Effector memory CD8-positive, alpha-beta T cell (primary cell): ENCODE measurements at regions not wholly inside any gene's neighbourhood (a gene's known extent, or its start where the extent isn't known, plus 50 kb on each side); places are given as distances from the start of the nearest gene placed in this dataset.
"Not testable (repeated sequence)": the region's sequence is repeated elsewhere in the genome, so short reads cannot be mapped to it uniquely, and the experiment has no call there.

Experiments used
- ATAC-seq: fragments of 150-1000 bp; cut with Tn5 transposase; replicated peaks from 2 replicates; pipeline ENCODE4 v1.10.0; 2021; ENCODE audit warnings: mild to moderate bottlenecking, moderate library complexity
- DNase-seq, 3 experiments: peaks; one replicate each; pipeline ENCODE4 v3.0.0; 2021
- H3K27ac Mint-ChIP-seq, 2 donors: one replicate each; pipeline ENCODE4 v1.8.0; 2022; ENCODE audit warnings: mild to moderate bottlenecking in 2 of 2, mixed read lengths in 2 of 2, moderate library complexity in 2 of 2
- H3K27me3 Mint-ChIP-seq, 2 donors: one replicate each; pipeline ENCODE4 v1.8.0; 2022; ENCODE audit warnings: mixed read lengths in 2 of 2
- H3K36me3 Mint-ChIP-seq: one replicate; pipeline ENCODE4 v1.8.0; 2022; ENCODE audit warnings: mild to moderate bottlenecking, moderate library complexity, mixed read lengths; ENCODE audit not compliant: insufficient read depth
- H3K4me1 Mint-ChIP-seq, 2 donors: one replicate each; pipeline ENCODE4 v1.8.0; 2022; ENCODE audit warnings: low read depth in 2 of 2, mixed read lengths in 2 of 2
- H3K4me3 Mint-ChIP-seq, 2 donors: one replicate each; pipeline ENCODE4 v1.8.0; 2022; ENCODE audit warnings: mild to moderate bottlenecking in 2 of 2, mixed read lengths in 2 of 2, moderate library complexity in 2 of 2
- H3K9me3 Mint-ChIP-seq, 2 donors: one replicate each; pipeline ENCODE4 v1.8.0; 2022; ENCODE audit warnings: mixed read lengths in 2 of 2

DNA sequence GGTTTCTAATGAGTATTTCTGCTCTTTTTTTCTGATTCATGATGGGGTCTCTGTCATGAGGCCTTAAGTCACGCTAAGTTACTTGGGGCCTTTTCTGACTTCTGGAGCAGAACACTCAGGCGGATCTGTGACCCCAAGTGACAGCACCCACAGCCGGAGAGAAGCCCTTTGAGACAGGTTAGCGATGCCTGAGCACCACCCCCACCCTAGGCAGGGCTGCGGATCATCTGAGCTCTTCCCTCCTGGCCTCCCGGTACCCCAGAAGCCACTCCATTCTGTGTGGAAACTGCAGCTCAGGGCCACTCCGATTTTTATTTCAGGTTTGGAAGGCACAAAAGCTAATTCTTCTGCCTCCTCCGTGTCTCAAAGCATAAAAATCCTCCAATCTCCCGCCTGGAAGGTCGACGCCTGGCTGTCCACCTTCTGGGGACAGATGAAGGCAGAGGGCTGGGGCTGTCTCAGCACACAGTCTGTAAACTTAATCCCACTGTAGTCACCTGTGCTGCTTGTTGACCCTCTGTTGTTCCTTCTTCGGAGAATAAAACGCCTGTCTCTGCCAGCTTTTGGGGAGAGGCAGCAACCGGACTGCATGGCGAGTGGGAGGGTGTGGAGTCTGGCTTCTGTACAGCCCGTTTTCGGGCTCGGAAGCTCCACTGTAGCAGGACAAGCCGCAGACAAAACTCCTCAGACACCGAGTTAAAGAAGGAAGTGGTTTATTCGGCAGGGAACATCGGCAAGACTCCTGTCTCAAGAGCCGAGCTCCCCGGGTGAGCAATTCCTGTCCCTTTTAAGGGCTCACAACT is 88.8 kb downstream of the SPRY4 start:
- peaks cover 8% of the 10 kb centered on the region for H3K36me3 Mint-ChIP-seq
- H3K9me3 Mint-ChIP-seq, result no peaks in the 10 kb centered on the region
- no peak overlapping the region for H3K4me3 Mint-ChIP-seq
- peaks cover 27 to 39% of the 10 kb centered on the region in 2 donors for H3K27me3 Mint-ChIP-seq
- peak overlapping the region in 1 of 2 donors; percentile 52 for H3K27ac Mint-ChIP-seq
- DNase-seq, result no peak
- H3K4me1 Mint-ChIP-seq, result peaks cover 7 to 8% of the 10 kb centered on the region in 2 donors
- ATAC-seq, result no peak

DNA sequence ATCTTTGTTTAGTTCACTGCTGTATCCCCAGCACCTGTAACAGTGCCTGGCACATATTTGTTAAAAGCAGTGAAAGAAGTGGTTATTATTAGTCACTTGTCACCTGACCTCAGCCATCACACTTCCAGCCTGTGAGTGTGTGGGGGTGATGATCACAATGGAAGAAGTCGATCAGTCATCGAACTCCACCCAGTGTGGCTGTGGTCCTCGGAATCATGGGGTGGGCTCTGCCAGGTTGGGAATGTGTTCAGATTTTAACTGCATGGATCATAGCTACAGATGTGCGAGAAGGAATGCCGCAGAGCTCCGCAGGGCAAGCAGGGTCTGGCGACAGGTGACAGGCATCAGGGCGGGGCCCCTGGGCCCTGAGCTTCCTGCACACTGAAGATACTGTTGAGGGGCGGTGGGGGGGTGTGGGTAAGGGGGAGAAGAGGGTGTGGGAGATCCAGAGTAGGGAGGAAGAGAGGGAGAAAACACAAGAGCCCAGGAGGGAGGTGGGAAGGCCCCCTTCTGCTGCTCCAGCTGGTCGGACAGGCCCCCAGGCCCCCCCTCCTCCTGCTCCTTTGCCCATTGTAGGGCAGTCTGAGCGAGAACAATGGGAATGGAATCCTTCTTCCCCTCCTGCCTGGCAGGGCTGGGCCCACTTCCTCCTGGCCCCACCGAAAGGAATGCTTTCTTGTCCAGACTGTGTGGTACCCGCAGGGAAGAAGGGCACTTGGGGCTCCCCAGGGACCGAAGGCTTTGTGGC is 89.6 kb downstream of the SPRY4 start:
- peaks cover 7 to 8% of the 10 kb centered on the region in 2 donors for H3K4me1 Mint-ChIP-seq
- H3K36me3 Mint-ChIP-seq, result peaks cover 7% of the 10 kb centered on the region
- H3K4me3 Mint-ChIP-seq, result no peak overlapping the region
- peak overlapping the region in 1 of 2 donors; percentile 32 for H3K27ac Mint-ChIP-seq
- no peak for ATAC-seq
- H3K27me3 Mint-ChIP-seq, result peaks cover 27 to 39% of the 10 kb centered on the region in 2 donors
- no peak for DNase-seq
- H3K9me3 Mint-ChIP-seq, result no peaks in the 10 kb centered on the region

DNA sequence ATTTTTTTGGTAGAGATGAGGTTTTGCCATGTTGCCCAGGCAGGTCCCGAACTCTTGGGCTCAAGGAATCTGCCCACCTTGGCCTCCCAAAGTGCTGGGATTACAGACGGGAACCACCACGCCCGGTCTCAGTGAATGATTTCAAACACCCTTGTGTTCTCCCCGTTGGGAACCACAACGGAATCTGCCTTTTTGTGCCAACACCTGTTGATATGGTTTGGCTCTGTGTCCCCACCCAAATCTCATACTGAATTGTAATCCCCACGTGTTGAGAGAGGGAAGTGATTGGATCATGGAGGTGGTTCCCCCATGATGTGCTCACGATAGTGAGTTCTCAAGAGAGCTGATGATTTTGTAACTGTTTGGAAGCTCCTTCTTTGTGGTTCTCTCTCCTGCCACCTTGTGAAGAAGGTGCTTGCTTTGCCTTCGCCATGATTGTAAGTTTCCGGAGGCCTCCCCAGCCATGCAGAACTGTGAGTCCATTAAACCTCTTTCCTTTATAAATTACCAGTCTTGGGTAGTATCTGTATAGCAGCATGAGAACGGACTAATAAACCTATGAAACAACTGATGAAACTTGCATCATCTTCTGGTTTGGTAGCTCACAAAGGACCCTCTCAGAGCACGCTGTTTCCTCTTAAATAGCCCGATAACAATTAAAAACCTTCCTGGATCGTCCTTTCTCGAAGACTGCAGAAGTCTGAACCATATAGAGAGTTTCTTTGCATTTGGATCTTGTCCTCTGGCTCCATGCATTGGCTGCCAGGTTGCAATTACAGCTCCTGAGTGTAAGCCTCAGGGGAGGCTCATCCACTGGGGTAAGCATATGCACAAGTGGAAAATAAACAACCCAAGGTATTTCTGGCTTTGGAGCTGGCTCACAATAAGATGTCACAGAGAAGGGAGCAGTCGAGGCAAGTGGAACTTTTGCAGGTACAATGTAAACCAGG is 91.5 kb downstream of the SPRY4 start:
- H3K9me3 Mint-ChIP-seq, result no peaks in the 10 kb centered on the region
- peaks cover 4% of the 10 kb centered on the region for H3K36me3 Mint-ChIP-seq
- H3K27me3 Mint-ChIP-seq, result peaks cover 27 to 39% of the 10 kb centered on the region in 2 donors
- DNase-seq (no peak), ATAC-seq (no peak)
- peak overlapping the region in 1 of 2 donors; percentile 12 for H3K27ac Mint-ChIP-seq
- H3K4me1 Mint-ChIP-seq, result peaks cover 7 to 8% of the 10 kb centered on the region in 2 donors
- no peak overlapping the region for H3K4me3 Mint-ChIP-seq

DNA sequence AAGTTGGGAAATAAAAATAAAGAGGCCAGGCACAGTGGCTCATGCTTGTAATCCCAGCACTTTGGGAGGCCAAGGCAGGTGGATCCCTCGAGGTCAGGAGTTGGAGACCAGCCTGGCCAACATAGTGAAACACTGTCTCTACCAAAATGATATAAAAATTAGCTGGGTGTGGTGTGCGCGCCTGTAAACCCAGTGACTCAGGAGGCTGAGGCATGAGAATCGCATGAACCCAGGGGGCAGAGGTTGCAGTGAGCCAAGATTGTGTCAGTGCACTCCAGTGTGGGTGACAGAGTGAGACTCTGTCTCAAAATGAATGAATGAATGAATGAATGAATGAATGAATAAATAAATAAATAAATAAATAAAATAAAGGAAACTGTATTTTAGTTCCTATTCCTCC is 93.9 kb downstream of the SPRY4 start:
- not testable (repeated sequence) for H3K4me1 Mint-ChIP-seq, H3K36me3 Mint-ChIP-seq, H3K27ac Mint-ChIP-seq, H3K4me3 Mint-ChIP-seq, H3K9me3 Mint-ChIP-seq, ATAC-seq, DNase-seq
- H3K27me3 Mint-ChIP-seq, result peaks cover 27 to 31% of the 10 kb centered on the region in 2 donors

DNA sequence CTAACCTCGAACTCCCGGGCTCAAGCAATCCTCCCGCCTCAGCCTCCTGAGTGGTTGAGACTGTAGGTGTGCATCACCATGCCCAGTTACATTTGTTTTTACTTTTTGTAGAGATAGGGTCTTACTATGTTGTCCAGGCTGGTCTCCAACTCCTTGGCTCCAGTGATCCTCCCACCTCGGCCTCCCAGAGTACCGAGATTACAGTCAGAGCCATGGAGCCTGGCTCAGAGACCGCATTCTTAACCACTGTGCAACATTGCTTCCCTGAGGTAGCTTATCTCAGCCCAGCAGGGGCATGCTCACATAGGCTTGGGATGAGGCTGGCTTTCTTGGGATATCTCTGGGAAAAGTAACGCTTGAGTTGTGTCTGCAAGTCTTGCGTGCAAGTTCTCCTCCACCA is 99.7 kb downstream of the SPRY4 start:
- no peaks in the 10 kb centered on the region for H3K9me3 Mint-ChIP-seq
- no peak for DNase-seq
- no peaks in the 10 kb centered on the region for H3K27me3 Mint-ChIP-seq
- peaks cover 5% of the 10 kb centered on the region for H3K36me3 Mint-ChIP-seq
- no peak overlapping the region for H3K4me3 Mint-ChIP-seq
- ATAC-seq, result no peak
- H3K27ac Mint-ChIP-seq, result no peak overlapping the region
- peaks cover 11 to 14% of the 10 kb centered on the region in 2 donors for H3K4me1 Mint-ChIP-seq

DNA sequence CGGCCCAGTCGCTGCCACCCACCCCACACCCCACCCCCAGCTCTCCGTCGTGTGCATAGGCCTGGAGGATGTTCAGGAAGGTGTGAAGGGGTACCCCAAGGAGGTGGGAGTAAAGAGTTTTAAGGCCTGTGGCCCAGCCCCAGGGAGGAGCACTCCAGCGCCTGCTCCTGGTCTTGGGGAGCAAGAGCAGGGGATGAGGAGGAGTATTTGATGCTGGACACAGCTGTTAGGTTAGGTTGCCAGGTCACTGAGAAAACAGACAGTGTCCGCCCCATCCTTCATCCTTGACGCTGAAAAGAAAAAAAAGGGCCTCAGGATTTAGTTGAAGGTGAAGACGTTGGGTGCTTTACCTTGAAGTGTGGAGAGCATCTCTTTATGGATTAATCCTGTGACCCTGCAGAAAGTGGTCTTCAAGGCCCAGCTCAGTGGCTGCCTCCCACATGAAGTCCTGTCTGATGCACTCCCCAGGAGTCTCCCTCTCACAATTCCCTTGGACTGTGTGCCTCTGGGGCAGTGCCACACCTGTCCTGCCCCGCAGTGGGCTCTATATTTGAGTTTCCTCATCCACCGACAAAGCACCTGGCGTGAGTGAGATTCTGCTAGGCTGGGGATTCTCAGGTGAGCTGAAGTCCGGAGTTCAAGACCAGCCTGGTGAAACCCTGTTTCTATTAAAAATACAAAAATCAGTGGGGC is 101.8 kb downstream of the SPRY4 start:
- H3K36me3 Mint-ChIP-seq, result peaks cover 5% of the 10 kb centered on the region
- peak overlapping the region in 1 of 2 donors; percentile 55 for H3K27ac Mint-ChIP-seq
- no peaks in the 10 kb centered on the region for H3K27me3 Mint-ChIP-seq
- ATAC-seq (no peak), DNase-seq (no peak)
- peaks cover 11 to 14% of the 10 kb centered on the region in 2 donors for H3K4me1 Mint-ChIP-seq
- H3K4me3 Mint-ChIP-seq, result peak overlapping the region in 1 of 2 donors; percentile 48
- no peaks in the 10 kb centered on the region for H3K9me3 Mint-ChIP-seq

DNA sequence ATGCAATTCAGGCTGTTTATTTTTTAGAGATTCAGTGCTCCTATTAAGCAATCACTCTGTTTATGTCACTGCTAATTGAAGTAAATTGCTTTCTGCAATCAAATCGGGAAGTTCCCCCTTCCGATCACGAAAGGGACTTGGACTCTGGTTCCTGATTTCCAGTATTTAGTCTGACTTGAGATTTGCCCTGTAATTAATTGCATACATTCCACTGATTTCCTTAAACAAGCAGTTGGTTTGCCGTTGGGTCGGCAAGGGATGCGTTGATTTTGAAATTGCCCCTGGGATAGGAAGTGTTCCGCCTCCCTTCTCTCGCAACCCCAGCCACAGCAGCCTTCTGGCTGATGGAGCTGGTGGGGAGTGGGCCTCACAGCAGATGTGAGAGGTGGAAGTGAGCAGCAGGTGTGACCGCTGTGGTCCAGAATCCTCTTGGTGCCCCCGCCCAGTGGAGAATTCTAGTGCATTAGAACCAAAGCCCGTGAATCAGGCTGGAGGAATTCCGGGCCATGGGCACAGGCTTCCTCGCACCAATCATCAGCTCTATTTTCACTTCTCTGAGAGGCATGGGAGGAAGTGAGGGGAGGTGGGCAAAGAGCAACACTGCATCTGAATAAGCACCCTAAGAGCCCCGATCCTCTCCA is 102.5 kb downstream of the SPRY4 start:
- DNase-seq (no peak), ATAC-seq (no peak)
- H3K36me3 Mint-ChIP-seq, result peaks cover 5% of the 10 kb centered on the region
- peaks cover 0 to 5% of the 10 kb centered on the region in 2 donors for H3K27me3 Mint-ChIP-seq
- H3K27ac Mint-ChIP-seq, result no peak overlapping the region
- H3K4me3 Mint-ChIP-seq, result no peak overlapping the region
- peaks cover 11 to 14% of the 10 kb centered on the region in 2 donors for H3K4me1 Mint-ChIP-seq
- H3K9me3 Mint-ChIP-seq, result no peaks in the 10 kb centered on the region

DNA sequence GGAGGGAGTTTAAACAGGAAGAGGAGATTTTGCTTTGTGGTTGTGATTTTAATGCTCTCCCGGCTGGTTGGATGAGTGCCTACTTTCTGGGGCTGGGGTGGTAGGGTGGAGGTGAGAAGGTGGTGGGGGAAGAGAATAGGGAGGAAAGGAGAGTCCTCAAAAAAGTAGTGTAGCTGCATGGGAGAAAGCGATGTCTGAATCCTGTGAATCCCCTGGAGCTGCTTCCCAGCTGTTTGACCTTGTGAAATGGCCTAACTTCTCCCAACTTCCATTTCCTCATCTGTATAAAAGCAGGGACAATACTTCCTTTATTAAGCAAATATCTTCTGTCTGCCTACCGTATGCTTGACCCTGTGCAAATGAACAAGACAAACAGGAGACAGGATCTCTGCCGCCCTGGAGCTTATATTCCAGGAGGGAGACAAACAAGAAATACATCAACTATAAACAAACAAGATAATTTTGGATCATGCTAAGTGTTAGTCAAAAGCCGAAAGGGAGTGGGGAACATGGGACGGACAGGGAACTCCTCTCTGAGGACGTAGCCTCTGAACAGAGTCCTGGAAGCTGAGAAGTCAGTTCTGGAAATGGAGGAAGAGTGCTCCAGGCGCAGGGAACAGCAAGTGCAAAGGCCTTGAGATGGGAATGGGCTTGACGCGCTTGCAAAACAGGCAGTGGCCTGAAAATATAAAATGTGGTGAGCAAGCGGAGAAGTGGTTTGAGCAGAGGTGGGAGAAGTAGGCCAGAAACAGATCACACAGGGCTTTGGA is 103.5 kb downstream of the SPRY4 start:
- H3K27me3 Mint-ChIP-seq, result peaks cover 4 to 16% of the 10 kb centered on the region in 2 donors
- no peaks in the 10 kb centered on the region for H3K9me3 Mint-ChIP-seq
- ATAC-seq, result no peak
- H3K36me3 Mint-ChIP-seq, result peaks cover 5% of the 10 kb centered on the region
- H3K4me3 Mint-ChIP-seq, result no peak overlapping the region
- no peak overlapping the region for H3K27ac Mint-ChIP-seq
- DNase-seq, result no peak
- peaks cover 11 to 14% of the 10 kb centered on the region in 2 donors for H3K4me1 Mint-ChIP-seq

GRCh38 chr5:142219146-142219545 is 105.7 kb downstream of the SPRY4 start:
- DNase-seq, result no peak
- no peaks in the 10 kb centered on the region for H3K9me3 Mint-ChIP-seq

DNA sequence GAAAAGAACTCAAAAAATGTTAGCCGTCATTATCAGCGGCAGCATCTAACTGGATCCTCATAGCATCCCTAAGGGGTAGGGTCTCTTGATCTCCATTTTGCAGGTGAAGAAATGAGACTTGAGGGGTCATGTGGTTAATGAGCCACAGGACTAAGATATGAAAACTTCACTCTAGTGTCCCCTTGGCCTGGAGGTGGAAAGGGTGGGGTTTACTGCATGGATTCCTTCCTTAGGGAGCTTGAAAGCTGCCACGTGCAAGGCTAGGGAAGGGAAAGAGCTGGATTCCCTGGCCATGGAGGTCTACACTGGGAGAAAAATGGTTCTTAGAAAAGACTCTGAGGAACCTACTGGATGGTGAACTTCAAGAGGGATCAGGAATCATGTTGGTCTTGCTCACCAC is 107.9 kb downstream of the SPRY4 start:
- Mint-ChIP-seq H3K27ac (no peak overlapping the region), H3K4me3 (no peak overlapping the region), H3K4me1 (peaks cover 4 to 5% of the 10 kb centered on the region in 2 donors), H3K27me3 (peaks cover 7 to 26% of the 10 kb centered on the region in 2 donors), H3K36me3 (no peaks in the 10 kb centered on the region), H3K9me3 (no peaks in the 10 kb centered on the region)
- DNase-seq (no peak), ATAC-seq (no peak)

More at GRCh38 chr5:142219146-142219545, 105.7 kb downstream of the SPRY4 start:
- peaks cover 7 to 20% of the 10 kb centered on the region in 2 donors for H3K27me3 Mint-ChIP-seq
- H3K4me3 Mint-ChIP-seq, result no peak overlapping the region
- no peak for ATAC-seq
- H3K4me1 Mint-ChIP-seq, result peaks cover 11 to 14% of the 10 kb centered on the region in 2 donors
- peaks cover 5% of the 10 kb centered on the region for H3K36me3 Mint-ChIP-seq
- H3K27ac Mint-ChIP-seq, result no peak overlapping the region

DNA sequence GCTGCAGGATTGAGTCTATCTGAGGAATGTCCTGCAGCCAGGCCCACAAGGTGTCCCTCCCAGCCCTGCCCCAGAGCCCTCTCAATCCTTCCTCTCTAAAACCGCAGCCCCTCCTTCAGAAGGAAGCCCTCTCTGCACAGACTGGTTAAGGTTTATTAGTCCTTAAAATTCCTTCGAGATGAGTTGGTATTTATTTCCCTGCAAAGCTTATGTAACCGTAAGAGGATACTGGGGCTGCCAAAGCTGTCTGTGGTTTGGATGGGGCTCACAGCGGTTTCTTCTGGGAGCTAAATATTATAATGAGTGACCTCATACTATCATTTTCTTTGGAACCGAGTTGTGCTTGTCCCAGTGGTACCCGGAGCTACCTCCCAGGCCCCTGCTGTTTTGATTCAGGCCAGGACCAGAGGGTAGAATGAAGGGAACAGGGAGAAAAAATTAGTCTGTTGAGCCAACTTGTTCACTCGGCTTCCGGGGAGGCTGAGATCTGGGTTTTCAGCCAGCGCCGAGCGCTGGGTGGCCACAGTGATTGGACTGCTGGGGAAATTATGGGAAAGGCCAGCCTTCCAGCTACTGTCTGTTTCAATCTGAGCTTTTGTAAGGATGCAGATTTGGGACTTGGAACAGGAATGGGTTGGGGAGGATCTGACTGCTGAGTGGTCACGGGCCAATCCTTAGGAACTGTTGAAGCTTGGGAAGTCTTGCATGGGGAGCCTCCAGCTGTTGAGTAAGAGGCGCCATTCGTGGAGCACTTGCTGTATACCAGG is 107.5 kb downstream of the NDFIP1 start:
- Mint-ChIP-seq H3K36me3 (no peaks in the 10 kb centered on the region), H3K27ac (no peak overlapping the region), H3K27me3 (peaks cover 7 to 28% of the 10 kb centered on the region in 2 donors), H3K9me3 (no peaks in the 10 kb centered on the region), H3K4me3 (no peak overlapping the region), H3K4me1 (peaks cover 4 to 5% of the 10 kb centered on the region in 2 donors)
- ATAC-seq (no peak), DNase-seq (no peak)
